ENCODE measurements at regions not wholly inside any gene's neighbourhood (a gene's known extent, or its start where the extent isn't known, plus 50 kb on each side); places are given as distances from the start of the nearest gene placed in this dataset.

DNA sequence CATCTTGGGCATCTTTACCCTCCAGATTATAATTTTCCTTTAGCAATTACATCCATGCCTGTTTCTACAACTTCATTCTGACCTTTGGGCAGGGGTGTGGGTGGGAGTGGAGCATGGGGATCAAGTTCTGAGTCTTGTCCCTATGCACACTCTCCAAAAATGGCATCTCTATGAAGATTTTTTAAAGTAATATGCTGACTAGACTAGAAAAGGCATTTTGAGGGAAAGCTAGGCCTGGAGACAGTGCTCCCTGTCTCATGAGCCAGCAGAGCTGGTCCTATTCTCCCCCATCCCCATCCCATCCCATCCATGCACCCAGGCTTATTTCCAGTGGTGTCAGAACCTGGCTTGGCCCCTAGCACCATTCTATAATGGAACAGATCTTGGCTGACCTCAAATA is 398.0 kb upstream of the SLC24A2 start (continued):
- TF ChIP-seq, protein P1, sequence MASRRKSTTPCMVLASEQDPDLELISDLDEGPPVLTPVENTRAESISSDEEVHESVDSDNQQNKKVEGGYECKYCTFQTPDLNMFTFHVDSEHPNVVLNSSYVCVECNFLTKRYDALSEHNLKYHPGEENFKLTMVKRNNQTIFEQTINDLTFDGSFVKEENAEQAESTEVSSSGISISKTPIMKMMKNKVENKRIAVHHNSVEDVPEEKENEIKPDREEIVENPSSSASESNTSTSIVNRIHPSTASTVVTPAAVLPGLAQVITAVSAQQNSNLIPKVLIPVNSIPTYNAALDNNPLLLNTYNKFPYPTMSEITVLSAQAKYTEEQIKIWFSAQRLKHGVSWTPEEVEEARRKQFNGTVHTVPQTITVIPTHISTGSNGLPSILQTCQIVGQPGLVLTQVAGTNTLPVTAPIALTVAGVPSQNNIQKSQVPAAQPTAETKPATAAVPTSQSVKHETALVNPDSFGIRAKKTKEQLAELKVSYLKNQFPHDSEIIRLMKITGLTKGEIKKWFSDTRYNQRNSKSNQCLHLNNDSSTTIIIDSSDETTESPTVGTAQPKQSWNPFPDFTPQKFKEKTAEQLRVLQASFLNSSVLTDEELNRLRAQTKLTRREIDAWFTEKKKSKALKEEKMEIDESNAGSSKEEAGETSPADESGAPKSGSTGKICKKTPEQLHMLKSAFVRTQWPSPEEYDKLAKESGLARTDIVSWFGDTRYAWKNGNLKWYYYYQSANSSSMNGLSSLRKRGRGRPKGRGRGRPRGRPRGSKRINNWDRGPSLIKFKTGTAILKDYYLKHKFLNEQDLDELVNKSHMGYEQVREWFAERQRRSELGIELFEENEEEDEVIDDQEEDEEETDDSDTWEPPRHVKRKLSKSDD (conservative IDR thresholded peaks at IDR 0.05; ENCODE audit: low read length), result no peak
- TF ChIP-seq, protein P2, sequence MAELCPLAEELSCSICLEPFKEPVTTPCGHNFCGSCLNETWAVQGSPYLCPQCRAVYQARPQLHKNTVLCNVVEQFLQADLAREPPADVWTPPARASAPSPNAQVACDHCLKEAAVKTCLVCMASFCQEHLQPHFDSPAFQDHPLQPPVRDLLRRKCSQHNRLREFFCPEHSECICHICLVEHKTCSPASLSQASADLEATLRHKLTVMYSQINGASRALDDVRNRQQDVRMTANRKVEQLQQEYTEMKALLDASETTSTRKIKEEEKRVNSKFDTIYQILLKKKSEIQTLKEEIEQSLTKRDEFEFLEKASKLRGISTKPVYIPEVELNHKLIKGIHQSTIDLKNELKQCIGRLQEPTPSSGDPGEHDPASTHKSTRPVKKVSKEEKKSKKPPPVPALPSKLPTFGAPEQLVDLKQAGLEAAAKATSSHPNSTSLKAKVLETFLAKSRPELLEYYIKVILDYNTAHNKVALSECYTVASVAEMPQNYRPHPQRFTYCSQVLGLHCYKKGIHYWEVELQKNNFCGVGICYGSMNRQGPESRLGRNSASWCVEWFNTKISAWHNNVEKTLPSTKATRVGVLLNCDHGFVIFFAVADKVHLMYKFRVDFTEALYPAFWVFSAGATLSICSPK (IDR thresholded peaks at IDR 0.05; ENCODE audit: borderline replicate concordance), result no peak
- TF ChIP-seq, protein P3, sequence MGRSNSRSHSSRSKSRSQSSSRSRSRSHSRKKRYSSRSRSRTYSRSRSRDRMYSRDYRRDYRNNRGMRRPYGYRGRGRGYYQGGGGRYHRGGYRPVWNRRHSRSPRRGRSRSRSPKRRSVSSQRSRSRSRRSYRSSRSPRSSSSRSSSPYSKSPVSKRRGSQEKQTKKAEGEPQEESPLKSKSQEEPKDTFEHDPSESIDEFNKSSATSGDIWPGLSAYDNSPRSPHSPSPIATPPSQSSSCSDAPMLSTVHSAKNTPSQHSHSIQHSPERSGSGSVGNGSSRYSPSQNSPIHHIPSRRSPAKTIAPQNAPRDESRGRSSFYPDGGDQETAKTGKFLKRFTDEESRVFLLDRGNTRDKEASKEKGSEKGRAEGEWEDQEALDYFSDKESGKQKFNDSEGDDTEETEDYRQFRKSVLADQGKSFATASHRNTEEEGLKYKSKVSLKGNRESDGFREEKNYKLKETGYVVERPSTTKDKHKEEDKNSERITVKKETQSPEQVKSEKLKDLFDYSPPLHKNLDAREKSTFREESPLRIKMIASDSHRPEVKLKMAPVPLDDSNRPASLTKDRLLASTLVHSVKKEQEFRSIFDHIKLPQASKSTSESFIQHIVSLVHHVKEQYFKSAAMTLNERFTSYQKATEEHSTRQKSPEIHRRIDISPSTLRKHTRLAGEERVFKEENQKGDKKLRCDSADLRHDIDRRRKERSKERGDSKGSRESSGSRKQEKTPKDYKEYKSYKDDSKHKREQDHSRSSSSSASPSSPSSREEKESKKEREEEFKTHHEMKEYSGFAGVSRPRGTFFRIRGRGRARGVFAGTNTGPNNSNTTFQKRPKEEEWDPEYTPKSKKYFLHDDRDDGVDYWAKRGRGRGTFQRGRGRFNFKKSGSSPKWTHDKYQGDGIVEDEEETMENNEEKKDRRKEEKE (IDR thresholded peaks at IDR 0.05; ENCODE audit: borderline replicate concordance in 1 of 2, control insufficient read depth in 1 of 2, low read depth in 2 of 2, low read length in 1 of 2), result no peak
- TF ChIP-seq TOE1 (IDR thresholded peaks at IDR 0.05; ENCODE audit: borderline replicate concordance), result no peak
- TF ChIP-seq TOE1 (CRISPR knock-in tag; IDR thresholded peaks at IDR 0.05; ENCODE audit: borderline replicate concordance, low read depth), result no peak
- no peak for TF ChIP-seq IFI16 (CRISPR knock-in tag; IDR thresholded peaks at IDR 0.05)
- TF ChIP-seq ZEB2 (IDR thresholded peaks at IDR 0.05), result no peak
- TF ChIP-seq, protein P4, sequence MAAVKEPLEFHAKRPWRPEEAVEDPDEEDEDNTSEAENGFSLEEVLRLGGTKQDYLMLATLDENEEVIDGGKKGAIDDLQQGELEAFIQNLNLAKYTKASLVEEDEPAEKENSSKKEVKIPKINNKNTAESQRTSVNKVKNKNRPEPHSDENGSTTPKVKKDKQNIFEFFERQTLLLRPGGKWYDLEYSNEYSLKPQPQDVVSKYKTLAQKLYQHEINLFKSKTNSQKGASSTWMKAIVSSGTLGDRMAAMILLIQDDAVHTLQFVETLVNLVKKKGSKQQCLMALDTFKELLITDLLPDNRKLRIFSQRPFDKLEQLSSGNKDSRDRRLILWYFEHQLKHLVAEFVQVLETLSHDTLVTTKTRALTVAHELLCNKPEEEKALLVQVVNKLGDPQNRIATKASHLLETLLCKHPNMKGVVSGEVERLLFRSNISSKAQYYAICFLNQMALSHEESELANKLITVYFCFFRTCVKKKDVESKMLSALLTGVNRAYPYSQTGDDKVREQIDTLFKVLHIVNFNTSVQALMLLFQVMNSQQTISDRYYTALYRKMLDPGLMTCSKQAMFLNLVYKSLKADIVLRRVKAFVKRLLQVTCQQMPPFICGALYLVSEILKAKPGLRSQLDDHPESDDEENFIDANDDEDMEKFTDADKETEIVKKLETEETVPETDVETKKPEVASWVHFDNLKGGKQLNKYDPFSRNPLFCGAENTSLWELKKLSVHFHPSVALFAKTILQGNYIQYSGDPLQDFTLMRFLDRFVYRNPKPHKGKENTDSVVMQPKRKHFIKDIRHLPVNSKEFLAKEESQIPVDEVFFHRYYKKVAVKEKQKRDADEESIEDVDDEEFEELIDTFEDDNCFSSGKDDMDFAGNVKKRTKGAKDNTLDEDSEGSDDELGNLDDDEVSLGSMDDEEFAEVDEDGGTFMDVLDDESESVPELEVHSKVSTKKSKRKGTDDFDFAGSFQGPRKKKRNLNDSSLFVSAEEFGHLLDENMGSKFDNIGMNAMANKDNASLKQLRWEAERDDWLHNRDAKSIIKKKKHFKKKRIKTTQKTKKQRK (IDR thresholded peaks at IDR 0.05; ENCODE audit: borderline replicate concordance, low read depth, low read length), result no peak
- TF ChIP-seq GATAD2B (IDR thresholded peaks at IDR 0.05; ENCODE audit: borderline replicate concordance), result no peak
- TF ChIP-seq, protein P5, sequence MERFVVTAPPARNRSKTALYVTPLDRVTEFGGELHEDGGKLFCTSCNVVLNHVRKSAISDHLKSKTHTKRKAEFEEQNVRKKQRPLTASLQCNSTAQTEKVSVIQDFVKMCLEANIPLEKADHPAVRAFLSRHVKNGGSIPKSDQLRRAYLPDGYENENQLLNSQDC (CRISPR knock-in tag; IDR thresholded peaks at IDR 0.05), result no peak
- no peak for TF ChIP-seq POLR2H (tag; IDR thresholded peaks at IDR 0.05; ENCODE audit: low read depth)
- TF ChIP-seq PRMT5 (CRISPR knock-in tag; IDR thresholded peaks at IDR 0.05), result no peak
